NCI-H510A treated with DMSO at 0.1 percent for 48 hours (cell line): ENCODE measurements at regions not wholly inside any gene's neighbourhood (a gene's known extent, or its start where the extent isn't known, plus 50 kb on each side); places are given as distances from the start of the nearest gene placed in this dataset.

Experiments
- DNase-seq: peaks from one replicate; lab custom pipeline; 2025; lab: John Stamatoyannopoulos, UW

- DNase-seq = no peak
Observed at GRCh38 chr17:33475594-33475993, 182.5 kb upstream of the ASIC2 start.

GRCh38 chr17:33481652-33482051 is 188.6 kb upstream of the ASIC2 start:
- DNase-seq = no peak

GRCh38 chr17:33482636-33483035 is 189.5 kb upstream of the ASIC2 start:
- no peak for DNase-seq

GRCh38 chr17:33484559-33484958 is 191.5 kb upstream of the ASIC2 start:
- DNase-seq = no peak

- no peak for DNase-seq
Observed at GRCh38 chr17:33486135-33486885, 193.2 kb upstream of the ASIC2 start.

- DNase-seq = no peak
Observed at GRCh38 chr17:33487187-33487879, 194.2 kb upstream of the ASIC2 start.

GRCh38 chr17:33491871-33492481 is 198.9 kb upstream of the ASIC2 start:
- no peak for DNase-seq

- no peak for DNase-seq
Observed at GRCh38 chr17:33492731-33493265, 199.7 kb upstream of the ASIC2 start.

- DNase-seq = no peak
Observed at GRCh38 chr17:33493566-33493965, 200.5 kb upstream of the ASIC2 start.

- DNase-seq = no peak
Observed at GRCh38 chr17:33494151-33494550, 201.1 kb upstream of the ASIC2 start.

- no peak for DNase-seq
Observed at GRCh38 chr17:33497623-33498022, 204.5 kb upstream of the ASIC2 start.

GRCh38 chr17:33498069-33498468 is 205.0 kb upstream of the ASIC2 start:
- DNase-seq = no peak

GRCh38 chr17:33499040-33499439 is 205.9 kb upstream of the ASIC2 start:
- DNase-seq = no peak

GRCh38 chr17:33500151-33500550 is 207.1 kb upstream of the ASIC2 start:
- no peak for DNase-seq

- no peak for DNase-seq
Observed at GRCh38 chr17:33501185-33501584, 208.1 kb upstream of the ASIC2 start.

- no peak for DNase-seq
Observed at GRCh38 chr17:33504571-33504970, 211.5 kb upstream of the ASIC2 start.

GRCh38 chr17:33506889-33507650 is 214.0 kb upstream of the ASIC2 start:
- no peak for DNase-seq

GRCh38 chr17:33508215-33508614 is 215.1 kb upstream of the ASIC2 start:
- no peak for DNase-seq

- no peak for DNase-seq
Observed at GRCh38 chr17:33509331-33509730, 216.2 kb upstream of the ASIC2 start.

GRCh38 chr17:33511670-33512069 is 218.6 kb upstream of the ASIC2 start:
- DNase-seq = no peak

GRCh38 chr17:33512113-33512512 is 219.0 kb upstream of the ASIC2 start:
- DNase-seq = no peak

- no peak for DNase-seq
Observed at GRCh38 chr17:33513769-33514168, 220.7 kb upstream of the ASIC2 start.
